ENCODE measurements at regions not wholly inside any gene's neighbourhood (a gene's known extent, or its start where the extent isn't known, plus 50 kb on each side); places are given as distances from the start of the nearest gene placed in this dataset.
"Not testable (repeated sequence)": the region's sequence is repeated elsewhere in the genome, so short reads cannot be mapped to it uniquely, and the experiment has no call there.

DNA sequence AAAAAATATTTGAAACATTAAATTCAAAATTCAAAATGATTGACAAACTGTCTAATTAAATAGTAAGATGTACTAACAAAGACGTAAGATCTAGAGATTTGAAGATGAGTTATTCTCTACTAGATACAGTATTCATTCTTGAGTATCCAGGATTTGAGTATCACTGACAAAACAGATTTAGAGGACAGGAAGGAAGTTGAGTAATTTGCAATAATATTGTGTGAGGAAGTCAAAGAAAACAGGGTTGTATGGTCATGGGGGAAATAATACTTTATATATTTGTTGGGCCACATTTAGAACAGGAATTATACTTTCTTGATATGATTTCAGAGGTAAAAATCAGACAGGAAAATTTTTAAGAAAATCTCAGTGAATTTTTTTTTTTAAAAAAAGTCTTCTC, 393.1 kb upstream of the CDIN1 start:
- Histone ChIP-seq H3K36me3 (ENCODE audit: control insufficient read depth, insufficient read depth, low read length) (no peaks in the 10 kb centered on the region), H3K27me3 (ENCODE audit: control insufficient read depth, insufficient read depth, low read length) (no peaks in the 10 kb centered on the region), H3K4me3 (ENCODE audit: low read depth, low read length) (no peak overlapping the region)
- FAIRE-seq (no peak), DNase-seq (ENCODE audit: low read depth) (no peak)
- TF ChIP-seq, protein P1, sequence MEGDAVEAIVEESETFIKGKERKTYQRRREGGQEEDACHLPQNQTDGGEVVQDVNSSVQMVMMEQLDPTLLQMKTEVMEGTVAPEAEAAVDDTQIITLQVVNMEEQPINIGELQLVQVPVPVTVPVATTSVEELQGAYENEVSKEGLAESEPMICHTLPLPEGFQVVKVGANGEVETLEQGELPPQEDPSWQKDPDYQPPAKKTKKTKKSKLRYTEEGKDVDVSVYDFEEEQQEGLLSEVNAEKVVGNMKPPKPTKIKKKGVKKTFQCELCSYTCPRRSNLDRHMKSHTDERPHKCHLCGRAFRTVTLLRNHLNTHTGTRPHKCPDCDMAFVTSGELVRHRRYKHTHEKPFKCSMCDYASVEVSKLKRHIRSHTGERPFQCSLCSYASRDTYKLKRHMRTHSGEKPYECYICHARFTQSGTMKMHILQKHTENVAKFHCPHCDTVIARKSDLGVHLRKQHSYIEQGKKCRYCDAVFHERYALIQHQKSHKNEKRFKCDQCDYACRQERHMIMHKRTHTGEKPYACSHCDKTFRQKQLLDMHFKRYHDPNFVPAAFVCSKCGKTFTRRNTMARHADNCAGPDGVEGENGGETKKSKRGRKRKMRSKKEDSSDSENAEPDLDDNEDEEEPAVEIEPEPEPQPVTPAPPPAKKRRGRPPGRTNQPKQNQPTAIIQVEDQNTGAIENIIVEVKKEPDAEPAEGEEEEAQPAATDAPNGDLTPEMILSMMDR (IDR thresholded peaks at IDR 0.05; ENCODE audit: insufficient read depth, low read length, severe bottlenecking), result no peak

DNA sequence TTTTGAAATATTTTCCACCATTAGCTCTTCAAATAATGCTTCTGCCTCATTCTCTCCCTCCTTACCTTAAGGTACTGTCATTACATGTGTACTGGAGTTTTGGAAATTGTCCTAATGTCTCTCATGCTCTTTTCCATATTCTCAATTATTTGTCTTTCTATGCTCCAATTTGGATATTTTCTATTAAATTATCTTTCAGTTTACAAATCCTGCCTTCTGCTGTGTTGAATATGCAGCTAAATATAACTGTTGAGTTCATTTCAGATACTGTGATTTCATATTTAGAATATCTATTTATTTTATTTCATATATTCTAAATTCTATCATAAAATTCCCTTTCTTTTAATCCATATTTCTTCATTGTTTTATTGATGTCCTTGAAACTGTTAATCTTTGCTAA, 388.0 kb upstream of the CDIN1 start:
- no peak for DNase-seq (ENCODE audit: low read depth)
- Histone ChIP-seq H3K27me3 (ENCODE audit: control insufficient read depth, insufficient read depth, low read length) (no peaks in the 10 kb centered on the region), H3K36me3 (ENCODE audit: control insufficient read depth, insufficient read depth, low read length) (no peaks in the 10 kb centered on the region), H3K4me3 (ENCODE audit: low read depth, low read length) (no peak overlapping the region)
- no peak for FAIRE-seq
- TF ChIP-seq, protein P1 (IDR thresholded peaks at IDR 0.05; ENCODE audit: insufficient read depth, low read length, severe bottlenecking), result no peak

GRCh38 chr15:36195361-36196007, 383.9 kb upstream of the CDIN1 start:
- not testable (repeated sequence) for H3K36me3 ChIP-seq (ENCODE audit: control insufficient read depth, insufficient read depth, low read length); DNase-seq (ENCODE audit: low read depth)

DNA sequence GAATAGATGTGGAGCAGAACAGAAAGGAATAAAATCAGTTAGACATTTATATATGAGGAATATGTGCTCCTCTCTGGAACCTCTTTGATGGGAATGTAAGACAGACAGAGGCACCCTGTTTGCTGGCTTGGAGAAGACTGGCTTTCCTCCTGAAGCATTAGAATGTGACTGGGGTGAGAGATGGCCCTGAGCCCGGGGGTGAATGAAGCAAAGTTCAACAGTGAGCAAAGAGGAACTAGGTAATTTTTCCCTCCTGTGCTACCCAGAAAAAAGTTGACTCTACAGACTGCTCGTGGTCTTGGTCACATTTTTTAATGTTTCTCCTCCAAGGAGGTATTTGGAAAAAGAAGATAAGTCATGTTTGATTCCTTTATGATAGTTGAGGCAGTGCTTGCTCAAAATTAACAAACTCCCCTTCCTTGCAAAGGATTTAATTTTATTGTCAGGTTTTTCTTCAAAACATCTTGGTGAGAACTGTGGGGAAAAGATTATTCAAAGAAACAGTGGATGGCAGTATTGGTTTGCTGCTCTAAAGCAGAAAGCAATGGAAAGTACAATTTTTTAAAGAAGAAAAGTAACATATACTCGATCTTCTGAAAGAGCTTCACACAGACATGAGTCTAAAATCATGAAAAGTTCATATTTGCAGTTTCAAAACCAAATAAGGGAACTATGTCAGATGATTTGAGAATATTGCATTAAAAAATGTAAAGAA, 370.4 kb upstream of the CDIN1 start:
- H3K36me3 ChIP-seq (ENCODE audit: control insufficient read depth, insufficient read depth, low read length), result no peaks in the 10 kb centered on the region
- no peak for DNase-seq (ENCODE audit: low read depth)
- no peak for FAIRE-seq
- TF ChIP-seq, protein P1 (IDR thresholded peaks at IDR 0.05; ENCODE audit: insufficient read depth, low read length, severe bottlenecking), result no peak
- H3K27me3 ChIP-seq (ENCODE audit: control insufficient read depth, insufficient read depth, low read length), result no peaks in the 10 kb centered on the region
- no peak overlapping the region for H3K4me3 ChIP-seq (ENCODE audit: low read depth, low read length)

More at GRCh38 chr15:36195361-36196007, 383.9 kb upstream of the CDIN1 start:
- not testable (repeated sequence) for FAIRE-seq; H3K27me3 ChIP-seq (ENCODE audit: control insufficient read depth, insufficient read depth, low read length); H3K4me3 ChIP-seq (ENCODE audit: low read depth, low read length)

DNA sequence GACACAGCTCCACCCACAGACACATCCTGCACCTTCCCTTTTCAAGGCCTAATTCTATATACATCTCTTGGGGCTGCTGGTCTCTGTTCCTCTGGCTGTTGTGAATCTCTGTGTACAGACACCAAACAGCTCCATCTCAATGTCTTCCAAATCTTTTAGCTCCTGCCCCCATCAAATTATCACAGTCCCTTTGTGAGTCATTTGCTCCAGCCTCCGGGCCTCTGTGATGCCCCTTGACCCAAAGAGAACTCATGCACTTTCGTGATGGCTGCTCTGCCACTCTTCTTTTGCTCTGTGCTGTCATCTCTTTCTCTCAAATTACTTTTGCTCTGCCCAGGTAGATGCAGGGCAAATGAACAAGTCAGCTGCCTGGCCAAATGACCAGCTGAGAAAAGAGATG, 369.0 kb upstream of the CDIN1 start:
- FAIRE-seq, result no peak
- TF ChIP-seq, protein P1 (IDR thresholded peaks at IDR 0.05; ENCODE audit: insufficient read depth, low read length, severe bottlenecking), result no peak
- no peaks in the 10 kb centered on the region for H3K36me3 ChIP-seq (ENCODE audit: control insufficient read depth, insufficient read depth, low read length)

GRCh38 chr15:36218322-36218721, 361.1 kb upstream of the CDIN1 start:
- no peaks in the 10 kb centered on the region for H3K36me3 ChIP-seq (ENCODE audit: control insufficient read depth, insufficient read depth, low read length)
- TF ChIP-seq, protein P1 (IDR thresholded peaks at IDR 0.05; ENCODE audit: insufficient read depth, low read length, severe bottlenecking), result no peak
- FAIRE-seq, result no peak
- no peak overlapping the region for H3K4me3 ChIP-seq (ENCODE audit: low read depth, low read length)
- DNase-seq (ENCODE audit: low read depth), result no peak
- no peaks in the 10 kb centered on the region for H3K27me3 ChIP-seq (ENCODE audit: control insufficient read depth, insufficient read depth, low read length)

More for the DNA sequence above, 369.0 kb upstream of the CDIN1 start:
- no peak for DNase-seq (ENCODE audit: low read depth)
- Histone ChIP-seq H3K27me3 (ENCODE audit: control insufficient read depth, insufficient read depth, low read length) (no peaks in the 10 kb centered on the region), H3K4me3 (ENCODE audit: low read depth, low read length) (no peak overlapping the region)
